Lower leg skin (tissue), 3 donors: ENCODE measurements at regions not wholly inside any gene's neighbourhood (a gene's known extent, or its start where the extent isn't known, plus 50 kb on each side); places are given as distances from the start of the nearest gene placed in this dataset.

Experiments
- POLR2A ChIP-seq, 2 donors: fragments of 450-650 bp; IDR thresholded peaks; one replicate each; pipeline ENCODE4 v1.6.1; 2016 to 2017; ENCODE audit warnings: antibody characterized with exemption in 2 of 2, mild to moderate bottlenecking in 1 of 2, moderate library complexity in 1 of 2
- TF ChIP-seq, protein P1 (sequence below), 3 donors: fragments of 450-650 bp; IDR thresholded peaks; one replicate each; pipeline ENCODE4 v1.5.1; 2016; ENCODE audit warnings: antibody characterized with exemption in 3 of 3, mild to moderate bottlenecking in 3 of 3, moderate library complexity in 2 of 3

DNA sequence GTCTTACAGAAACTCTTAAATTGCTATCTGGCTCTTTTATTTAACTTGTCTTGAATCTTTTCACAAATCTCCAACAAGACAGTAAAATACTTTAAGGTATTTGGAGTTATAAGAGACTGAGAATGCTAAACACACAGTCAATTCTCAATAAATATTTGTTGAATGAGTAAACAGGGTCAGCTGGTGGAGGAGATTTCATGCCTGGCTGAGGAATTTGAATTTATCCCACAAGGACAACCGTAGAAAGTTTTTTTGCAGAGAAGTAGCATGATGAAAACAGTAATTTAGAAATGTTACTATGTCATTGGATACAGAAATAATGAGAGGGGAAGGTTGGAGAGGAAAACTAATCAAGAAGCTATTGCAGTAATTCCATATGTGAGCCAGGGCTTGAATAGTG, 1223.7 kb downstream of the PCDH17 start:
- TF ChIP-seq, protein P1, sequence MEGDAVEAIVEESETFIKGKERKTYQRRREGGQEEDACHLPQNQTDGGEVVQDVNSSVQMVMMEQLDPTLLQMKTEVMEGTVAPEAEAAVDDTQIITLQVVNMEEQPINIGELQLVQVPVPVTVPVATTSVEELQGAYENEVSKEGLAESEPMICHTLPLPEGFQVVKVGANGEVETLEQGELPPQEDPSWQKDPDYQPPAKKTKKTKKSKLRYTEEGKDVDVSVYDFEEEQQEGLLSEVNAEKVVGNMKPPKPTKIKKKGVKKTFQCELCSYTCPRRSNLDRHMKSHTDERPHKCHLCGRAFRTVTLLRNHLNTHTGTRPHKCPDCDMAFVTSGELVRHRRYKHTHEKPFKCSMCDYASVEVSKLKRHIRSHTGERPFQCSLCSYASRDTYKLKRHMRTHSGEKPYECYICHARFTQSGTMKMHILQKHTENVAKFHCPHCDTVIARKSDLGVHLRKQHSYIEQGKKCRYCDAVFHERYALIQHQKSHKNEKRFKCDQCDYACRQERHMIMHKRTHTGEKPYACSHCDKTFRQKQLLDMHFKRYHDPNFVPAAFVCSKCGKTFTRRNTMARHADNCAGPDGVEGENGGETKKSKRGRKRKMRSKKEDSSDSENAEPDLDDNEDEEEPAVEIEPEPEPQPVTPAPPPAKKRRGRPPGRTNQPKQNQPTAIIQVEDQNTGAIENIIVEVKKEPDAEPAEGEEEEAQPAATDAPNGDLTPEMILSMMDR (IDR thresholded peaks at IDR 0.05): no peak
- TF ChIP-seq POLR2A (IDR thresholded peaks at IDR 0.05): no peak
